EH (cell line): ENCODE measurements at regions not wholly inside any gene's neighbourhood (a gene's known extent, or its start where the extent isn't known, plus 50 kb on each side); places are given as distances from the start of the nearest gene placed in this dataset.
"Not testable (repeated sequence)": the region's sequence is repeated elsewhere in the genome, so short reads cannot be mapped to it uniquely, and the experiment has no call there.

Source experiments
- DNase-seq: peaks from one replicate; pipeline ENCODE4 v3.0.0-alpha.2; 2015; ENCODE audit warnings: low read depth

DNA sequence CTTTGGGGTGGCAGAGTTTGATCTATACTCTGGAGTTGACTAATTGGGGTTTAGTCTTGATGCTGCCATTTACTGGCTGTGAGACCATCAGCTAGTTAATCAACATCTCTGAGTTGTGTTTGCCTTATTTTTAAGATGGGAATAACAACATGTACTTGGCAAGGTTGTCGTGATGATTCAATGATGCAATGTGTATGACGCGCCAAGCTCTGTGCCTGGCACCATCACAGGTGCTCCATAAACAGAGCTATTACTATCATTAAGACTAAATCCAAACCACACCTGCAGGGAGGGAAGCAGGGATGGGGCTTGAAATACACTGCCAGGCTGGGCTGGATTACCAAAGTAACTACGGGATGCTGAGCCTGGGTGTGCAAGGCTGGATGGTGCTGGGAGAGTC is 60.1 kb upstream of the E2F3 start:
- DNase-seq = no peak

DNA sequence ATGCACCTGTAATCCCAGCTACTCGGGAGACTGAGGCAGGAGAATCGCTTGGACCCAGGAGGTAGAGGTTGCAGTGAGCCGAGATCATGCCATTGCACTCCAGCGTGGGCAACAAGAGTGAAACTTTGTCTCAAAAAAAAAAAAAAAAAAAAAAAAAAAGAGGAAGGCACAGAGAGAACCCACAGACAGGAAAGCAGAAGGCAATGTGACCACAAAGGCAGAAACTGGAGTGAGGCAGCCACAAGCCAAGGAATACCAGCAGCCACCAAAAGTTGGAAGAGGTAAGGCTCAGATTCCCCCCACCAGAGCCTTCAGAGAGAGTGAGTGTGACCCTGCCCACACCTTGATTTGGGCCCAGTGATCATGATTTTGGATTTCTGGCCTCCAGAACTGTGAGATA is 54.7 kb upstream of the E2F3 start:
- DNase-seq = not testable (repeated sequence)

DNA sequence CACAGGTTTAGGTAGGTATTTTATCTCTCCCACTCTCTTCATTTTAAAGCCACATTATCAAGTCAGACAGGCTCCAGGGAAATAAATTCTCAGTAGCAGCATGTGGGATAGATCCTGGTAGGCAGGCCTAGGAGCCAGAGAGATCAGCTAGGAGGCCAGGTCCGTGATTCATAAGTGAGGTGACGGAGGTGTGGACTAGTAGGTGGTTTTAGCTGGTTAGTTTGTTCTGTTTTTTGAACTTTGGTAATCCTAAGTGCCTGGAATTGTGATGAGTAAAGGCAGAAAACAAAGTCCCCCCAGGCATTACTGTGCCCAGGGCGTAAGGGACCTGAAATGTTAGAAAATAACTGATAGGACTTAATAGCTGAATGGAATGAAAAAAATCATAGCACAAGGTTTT is 53.6 kb upstream of the E2F3 start:
- peak; percentile 8 for DNase-seq

DNA sequence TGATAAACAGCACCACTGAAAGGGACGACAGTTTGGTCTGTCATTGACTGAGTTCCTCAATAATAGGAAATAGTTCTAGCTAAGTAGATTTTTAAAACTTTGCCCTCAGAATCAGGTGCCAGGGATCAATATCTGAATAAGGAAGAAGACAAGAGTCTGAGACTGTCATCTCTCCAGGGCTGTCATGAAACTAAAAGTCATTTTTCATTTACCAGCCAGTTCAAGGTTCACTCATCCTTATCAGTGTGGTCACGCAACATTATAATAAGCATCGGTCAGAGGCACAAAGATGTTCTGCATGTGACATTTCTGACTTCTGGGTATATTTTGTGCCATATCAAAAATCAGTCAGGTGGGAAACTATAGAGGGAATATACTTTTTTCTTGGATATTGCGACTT is 52.5 kb upstream of the E2F3 start:
- DNase-seq = no peak

DNA sequence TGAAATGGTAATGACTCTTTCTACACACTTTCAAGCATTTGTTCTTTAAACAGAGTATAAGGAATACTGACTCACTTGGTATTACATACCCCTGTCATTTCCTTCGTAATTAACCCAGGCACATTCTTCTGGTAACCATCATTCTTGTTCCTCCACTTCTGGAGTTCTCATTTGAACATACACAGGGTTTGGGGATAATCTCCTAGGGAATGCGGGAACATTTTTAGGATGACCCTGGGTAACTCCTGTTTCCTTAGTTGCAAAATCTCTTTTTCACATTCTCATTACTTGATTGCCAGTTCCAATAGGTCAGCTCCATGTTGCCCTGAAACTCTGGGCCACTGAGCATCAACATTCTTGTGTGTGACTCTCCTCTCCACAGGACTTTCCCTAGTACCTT is 51.5 kb upstream of the E2F3 start:
- peak; percentile 70 for DNase-seq

DNA sequence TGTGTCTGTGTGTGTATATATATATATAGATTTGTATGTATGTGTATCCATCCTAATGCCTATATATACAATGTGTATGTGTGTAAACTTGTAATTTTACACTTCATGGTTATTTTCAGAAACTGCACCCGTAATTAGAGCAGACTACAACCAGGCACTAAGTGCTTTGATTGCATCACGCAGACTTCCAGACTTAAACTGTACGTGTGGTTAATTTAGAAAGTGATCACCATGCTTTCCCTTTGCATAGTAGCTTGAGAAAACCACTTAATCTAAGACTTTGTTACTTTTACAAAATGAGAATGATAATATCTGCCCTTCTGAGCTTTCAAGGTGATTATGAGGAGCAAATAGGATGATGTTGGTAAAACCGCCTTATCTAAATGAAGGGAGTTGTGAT is 50.1 kb upstream of the E2F3 start:
- DNase-seq = no peak
